Aorta (tissue), 5 donors: ENCODE measurements at regions not wholly inside any gene's neighbourhood (a gene's known extent, or its start where the extent isn't known, plus 50 kb on each side); places are given as distances from the start of the nearest gene placed in this dataset.

ENCODE experiments used
- ATAC-seq: fragments of 200-7000 bp; cut with Tn5 transposase; one replicate; pipeline ENCODE4 v1.9.1; 2022; ENCODE audit warnings: moderate library complexity; ENCODE audit not compliant: low FRiP score
- DNase-seq, 2 donors: peaks; one replicate each; pipeline ENCODE4 v3.0.0-alpha.2; 2020
- H3K27ac ChIP-seq, 2 donors: one replicate each; pipeline ENCODE4 v1.5.1; 2013; ENCODE audit warnings: low read length in 2 of 2, mild to moderate bottlenecking in 2 of 2, moderate library complexity in 2 of 2, control low read depth in 1 of 2, inconsistent platforms in 1 of 2, low read depth in 1 of 2
- H3K27me3 ChIP-seq, 2 donors: one replicate each; pipeline ENCODE4 v1.6.1; 2013; ENCODE audit warnings: control low read depth in 1 of 2, low read length in 1 of 2, mild to moderate bottlenecking in 1 of 2, moderate library complexity in 1 of 2; ENCODE audit not compliant: insufficient read depth in 2 of 2, control insufficient read depth in 1 of 2
- H3K36me3 ChIP-seq, 2 donors: one replicate each; pipeline ENCODE4 v1.6.1; 2013; ENCODE audit warnings: control low read depth in 1 of 2, low read length in 1 of 2, mild to moderate bottlenecking in 1 of 2; ENCODE audit not compliant: insufficient read depth in 2 of 2, control insufficient read depth in 1 of 2
- H3K4me1 ChIP-seq, 2 donors: one replicate each; pipeline ENCODE4 v1.6.1; 2013; ENCODE audit warnings: low read length in 2 of 2, control low read depth in 1 of 2, mild to moderate bottlenecking in 1 of 2, moderate library complexity in 1 of 2; ENCODE audit not compliant: insufficient read depth in 2 of 2, control insufficient read depth in 1 of 2
- H3K4me3 ChIP-seq, 2 donors: one replicate each; pipeline ENCODE4 v1.5.1; 2013; ENCODE audit warnings: low read length in 2 of 2, control low read depth in 1 of 2, mild to moderate bottlenecking in 1 of 2
- H3K9me3 ChIP-seq: one replicate; pipeline ENCODE4 v1.6.1; 2013; ENCODE audit warnings: mild to moderate bottlenecking, low read length; ENCODE audit not compliant: control insufficient read depth
- WGBS, 2 donors: extraction: QIAGEN DNeasy Blood & Tissue Kit; methylation state at CpG; one replicate each; pipeline ENCODE4 v1.1.7; 2013; 5-methylcytosine and 5-hydroxymethylcytosine counted together
- intact Hi-C, 2 donors: fragments of 100-400 bp; cut with DNase I; formaldehyde crosslinking; loops; one replicate each; pipeline versions ENCODE4 v1.14.2 to v1.15.0; 2022
- donor health status: healthy with polysubstance abuse.
- donor health status: Bipolar disorder and iron deficiency.
- donor health status: DM: no; HTN: no; CAD: no.
- donor health status: DM: no; HTN: no; CAD: no.
- donor health status: DM: yes; HTN: yes; CAD: no.

GRCh38 chr12:93107514-93108312, 178.6 kb upstream of the EEA1 start:
- Histone ChIP-seq H3K9me3 (no peaks in the 10 kb centered on the region), H3K36me3 (no peaks in the 10 kb centered on the region), H3K4me1 (no peaks in the 10 kb centered on the region), H3K27me3 (no peaks in the 10 kb centered on the region), H3K27ac (no peak overlapping the region), H3K4me3 (no peak overlapping the region)
- intact Hi-C loops = no loop called here
- DNase-seq (no peak), ATAC-seq (no peak)
- WGBS, 2 donors = 86 to 91% methylated on average over 5 of the region's 5 CpGs

- H3K4me3 ChIP-seq = no peak overlapping the region
- no peak for ATAC-seq
- intact Hi-C loops = no loop called here
- 54 to 57% methylated on average over 3 of the region's 3 CpGs for WGBS, 2 donors
- H3K9me3 ChIP-seq = no peaks in the 10 kb centered on the region
- H3K36me3 ChIP-seq = no peaks in the 10 kb centered on the region
- H3K27me3 ChIP-seq = no peaks in the 10 kb centered on the region
- H3K27ac ChIP-seq = no peak overlapping the region
- DNase-seq = no peak
- H3K4me1 ChIP-seq = no peaks in the 10 kb centered on the region
Observed at GRCh38 chr12:93108985-93109384, 179.9 kb upstream of the EEA1 start.

- Histone ChIP-seq H3K27me3 (no peaks in the 10 kb centered on the region), H3K9me3 (no peaks in the 10 kb centered on the region), H3K36me3 (no peaks in the 10 kb centered on the region), H3K4me3 (no peak overlapping the region), H3K27ac (no peak overlapping the region), H3K4me1 (no peaks in the 10 kb centered on the region)
- DNase-seq = no peak
- 87 to 89% methylated on average over 4 of the region's 4 CpGs for WGBS, 2 donors
- intact Hi-C loops = no loop called here
- no peak for ATAC-seq
Observed at GRCh38 chr12:93109551-93110203, 180.6 kb upstream of the EEA1 start.

GRCh38 chr12:93111773-93112172, 182.7 kb upstream of the EEA1 start:
- Histone ChIP-seq H3K27me3 (no peaks in the 10 kb centered on the region), H3K27ac (no peak overlapping the region), H3K36me3 (no peaks in the 10 kb centered on the region), H3K4me3 (no peak overlapping the region), H3K4me1 (peaks cover 0 to 7% of the 10 kb centered on the region in 2 donors), H3K9me3 (no peaks in the 10 kb centered on the region)
- 95% methylated on average over 2 of the region's 2 CpGs for WGBS, 2 donors
- intact Hi-C loops = no loop called here
- ATAC-seq (no peak), DNase-seq (no peak)

- Histone ChIP-seq H3K4me3 (no peak overlapping the region), H3K4me1 (peaks cover 0 to 7% of the 10 kb centered on the region in 2 donors), H3K27ac (no peak overlapping the region), H3K9me3 (no peaks in the 10 kb centered on the region), H3K27me3 (no peaks in the 10 kb centered on the region), H3K36me3 (no peaks in the 10 kb centered on the region)
- intact Hi-C loops = no loop called here
- 28 to 46% methylated on average over 2 of the region's 2 CpGs for WGBS, 2 donors
- no peak for ATAC-seq
- no peak for DNase-seq
Observed at GRCh38 chr12:93113317-93114006, 184.4 kb upstream of the EEA1 start.

GRCh38 chr12:93115198-93115601, 186.1 kb upstream of the EEA1 start:
- H3K4me1 ChIP-seq = peaks cover 0 to 7% of the 10 kb centered on the region in 2 donors
- intact Hi-C loops = no loop called here
- H3K36me3 ChIP-seq = no peaks in the 10 kb centered on the region

GRCh38 chr12:93115646-93116045, 186.6 kb upstream of the EEA1 start:
- H3K4me3 ChIP-seq = no peak overlapping the region
- ATAC-seq = no peak
- peaks cover 0 to 7% of the 10 kb centered on the region in 2 donors for H3K4me1 ChIP-seq
- H3K27me3 ChIP-seq = no peaks in the 10 kb centered on the region
- WGBS, 2 donors = 14 to 25% methylated on average over 4 of the region's 4 CpGs
- peak in 1 of 2 donors; percentile 54 for DNase-seq
- H3K9me3 ChIP-seq = no peaks in the 10 kb centered on the region
- intact Hi-C loops = no loop called here
- peak overlapping the region in 1 of 2 donors; percentile 12 for H3K27ac ChIP-seq
- no peaks in the 10 kb centered on the region for H3K36me3 ChIP-seq

More at GRCh38 chr12:93115198-93115601, 186.1 kb upstream of the EEA1 start:
- Histone ChIP-seq H3K27ac (peak overlapping the region in 1 of 2 donors; percentile 26), H3K27me3 (no peaks in the 10 kb centered on the region), H3K9me3 (no peaks in the 10 kb centered on the region), H3K4me3 (no peak overlapping the region)
- ATAC-seq (no peak), DNase-seq (no peak)
- WGBS, 2 donors = 43 to 45% methylated on average over 6 of the region's 6 CpGs

GRCh38 chr12:93116632-93117031, 187.5 kb upstream of the EEA1 start:
- H3K27ac ChIP-seq = no peak overlapping the region
- no peaks in the 10 kb centered on the region for H3K36me3 ChIP-seq
- H3K4me3 ChIP-seq = no peak overlapping the region
- DNase-seq (no peak), ATAC-seq (no peak)
- 89 to 95% methylated on average over 4 of the region's 4 CpGs for WGBS, 2 donors
- peaks cover 0 to 7% of the 10 kb centered on the region in 2 donors for H3K4me1 ChIP-seq
- no peaks in the 10 kb centered on the region for H3K27me3 ChIP-seq
- intact Hi-C loops = no loop called here
- no peaks in the 10 kb centered on the region for H3K9me3 ChIP-seq
